ENCODE measurements at regions not wholly inside any gene's neighbourhood (a gene's known extent, or its start where the extent isn't known, plus 50 kb on each side); places are given as distances from the start of the nearest gene placed in this dataset.

GRCh38 chr4:100833906-100834305, 316.1 kb upstream of the EMCN start:
- Histone ChIP-seq H3K4me1 (no peaks in the 10 kb centered on the region), H3K36me3 (no peaks in the 10 kb centered on the region), H3K27me3 (no peaks in the 10 kb centered on the region), H3K4me3 (no peak overlapping the region), H3K27ac (no peak overlapping the region), H3K9me3 (no peaks in the 10 kb centered on the region)
- no peak for TF ChIP-seq CTCF (IDR thresholded peaks at IDR 0.05 in 4 of 5, conservative IDR thresholded peaks at IDR 0.05 in 1 of 5)
- TF ChIP-seq POLR2A (IDR thresholded peaks at IDR 0.05), result no peak
- intact Hi-C loops (cut with DNase I; ENCODE audit: low total_unique reads), result no loop called here
- no peak for ATAC-seq
- no peak for DNase-seq
- in situ Hi-C loops (cut with MboI; ENCODE audit: low sequenced_read_pairs in 4 of 4), result no loop called here

GRCh38 chr4:100828986-100829685, 311.3 kb upstream of the EMCN start:
- intact Hi-C loops (cut with DNase I; ENCODE audit: low total_unique reads) (no loop called here), in situ Hi-C loops (cut with MboI; ENCODE audit: low sequenced_read_pairs in 4 of 4) (no loop called here)
- TF ChIP-seq POLR2A (IDR thresholded peaks at IDR 0.05) (no peak), CTCF (IDR thresholded peaks at IDR 0.05 in 4 of 5, conservative IDR thresholded peaks at IDR 0.05 in 1 of 5) (no peak)

GRCh38 chr4:100828364-100828763, 310.5 kb upstream of the EMCN start:
- no peak for ATAC-seq
- Histone ChIP-seq H3K36me3 (no peaks in the 10 kb centered on the region), H3K9me3 (no peaks in the 10 kb centered on the region), H3K27ac (no peak overlapping the region), H3K4me1 (no peaks in the 10 kb centered on the region), H3K27me3 (no peaks in the 10 kb centered on the region), H3K4me3 (no peak overlapping the region)
- DNase-seq, result no peak
- TF ChIP-seq CTCF (IDR thresholded peaks at IDR 0.05 in 4 of 5, conservative IDR thresholded peaks at IDR 0.05 in 1 of 5), result no peak
- no peak for TF ChIP-seq POLR2A (IDR thresholded peaks at IDR 0.05)
- intact Hi-C loops (cut with DNase I; ENCODE audit: low total_unique reads), result no loop called here
- in situ Hi-C loops (cut with MboI; ENCODE audit: low sequenced_read_pairs in 4 of 4), result no loop called here

More at GRCh38 chr4:100828986-100829685, 311.3 kb upstream of the EMCN start:
- no peak overlapping the region for H3K4me3 ChIP-seq
- no peaks in the 10 kb centered on the region for H3K4me1 ChIP-seq
- H3K36me3 ChIP-seq, result no peaks in the 10 kb centered on the region
- H3K27ac ChIP-seq, result no peak overlapping the region
- H3K27me3 ChIP-seq, result no peaks in the 10 kb centered on the region
- no peak for DNase-seq
- H3K9me3 ChIP-seq, result no peaks in the 10 kb centered on the region
- no peak for ATAC-seq

GRCh38 chr4:100827756-100828155, 309.9 kb upstream of the EMCN start:
- Histone ChIP-seq H3K4me1 (no peaks in the 10 kb centered on the region), H3K9me3 (no peaks in the 10 kb centered on the region), H3K27me3 (no peaks in the 10 kb centered on the region), H3K4me3 (no peak overlapping the region), H3K27ac (no peak overlapping the region), H3K36me3 (no peaks in the 10 kb centered on the region)
- no peak for ATAC-seq
- intact Hi-C loops (cut with DNase I; ENCODE audit: low total_unique reads), result no loop called here
- TF ChIP-seq CTCF (IDR thresholded peaks at IDR 0.05 in 4 of 5, conservative IDR thresholded peaks at IDR 0.05 in 1 of 5) (no peak), POLR2A (IDR thresholded peaks at IDR 0.05) (no peak)
- no peak for DNase-seq
- in situ Hi-C loops (cut with MboI; ENCODE audit: low sequenced_read_pairs in 4 of 4), result no loop called here

All from gastrocnemius medialis (tissue), 4 donors.